ENCODE measurements at regions not wholly inside any gene's neighbourhood (a gene's known extent, or its start where the extent isn't known, plus 50 kb on each side); places are given as distances from the start of the nearest gene placed in this dataset.

- H3K4me3 ChIP-seq (ENCODE audit: low read length in 2 of 2): no peak overlapping the region
- no peak overlapping the region for H3K27ac ChIP-seq (ENCODE audit: low read depth in 2 of 2, low read length in 2 of 2)
- no peaks in the 10 kb centered on the region for H3K4me1 ChIP-seq (ENCODE audit: control insufficient read depth in 2 of 2, insufficient read depth in 2 of 2, low read length in 2 of 2)
- no peaks in the 10 kb centered on the region for H3K27me3 ChIP-seq (ENCODE audit: control insufficient read depth in 2 of 2, insufficient read depth in 2 of 2, low read length in 2 of 2)
- H3K9me3 ChIP-seq (ENCODE audit: control insufficient read depth in 2 of 2, low read length in 2 of 2): peaks cover 0 to 3% of the 10 kb centered on the region in 2 donors
- H3K36me3 ChIP-seq (ENCODE audit: control insufficient read depth in 2 of 2, insufficient read depth in 2 of 2, low read length in 2 of 2): no peaks in the 10 kb centered on the region
- H3K9ac ChIP-seq (ENCODE audit: low read depth in 1 of 2, low read length in 2 of 2): no peak overlapping the region
Measured at GRCh38 chr18:38980420-38980819, 1414.8 kb upstream of the CELF4 start.

GRCh38 chr18:38972571-38972970 lies 1407.0 kb upstream of the CELF4 start:
- Histone ChIP-seq H3K27ac (ENCODE audit: low read depth in 2 of 2, low read length in 2 of 2) (no peak overlapping the region), H3K9me3 (ENCODE audit: control insufficient read depth in 2 of 2, low read length in 2 of 2) (no peaks in the 10 kb centered on the region), H3K4me1 (ENCODE audit: control insufficient read depth in 2 of 2, insufficient read depth in 2 of 2, low read length in 2 of 2) (no peaks in the 10 kb centered on the region), H3K9ac (ENCODE audit: low read depth in 1 of 2, low read length in 2 of 2) (no peak overlapping the region), H3K36me3 (ENCODE audit: control insufficient read depth in 2 of 2, insufficient read depth in 2 of 2, low read length in 2 of 2) (no peaks in the 10 kb centered on the region), H3K4me3 (ENCODE audit: low read length in 2 of 2) (no peak overlapping the region), H3K27me3 (ENCODE audit: control insufficient read depth in 2 of 2, insufficient read depth in 2 of 2, low read length in 2 of 2) (no peaks in the 10 kb centered on the region)

DNA sequence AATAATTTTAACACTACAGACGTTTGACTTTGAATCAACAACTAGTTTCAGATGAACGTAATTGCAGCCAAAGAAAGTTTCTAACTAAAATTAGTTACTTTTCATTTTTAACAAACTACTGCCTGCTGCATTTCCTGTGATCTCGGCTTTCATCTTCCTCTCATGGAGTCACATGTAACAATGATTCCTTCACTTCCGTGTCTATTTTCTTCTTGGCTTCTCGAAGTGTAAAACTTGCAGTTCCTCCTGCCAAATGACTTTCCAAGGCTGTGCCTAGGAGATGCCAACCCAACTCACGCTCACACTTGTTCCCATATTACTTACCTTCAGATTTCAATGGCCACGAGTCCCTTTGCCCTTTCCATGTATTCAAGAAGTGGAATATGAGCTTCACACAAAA lies 1406.3 kb upstream of the CELF4 start:
- Histone ChIP-seq H3K4me1 (ENCODE audit: control insufficient read depth in 2 of 2, insufficient read depth in 2 of 2, low read length in 2 of 2) (no peaks in the 10 kb centered on the region), H3K27me3 (ENCODE audit: control insufficient read depth in 2 of 2, insufficient read depth in 2 of 2, low read length in 2 of 2) (no peaks in the 10 kb centered on the region), H3K9ac (ENCODE audit: low read depth in 1 of 2, low read length in 2 of 2) (no peak overlapping the region), H3K9me3 (ENCODE audit: control insufficient read depth in 2 of 2, low read length in 2 of 2) (no peaks in the 10 kb centered on the region), H3K4me3 (ENCODE audit: low read length in 2 of 2) (no peak overlapping the region), H3K27ac (ENCODE audit: low read depth in 2 of 2, low read length in 2 of 2) (no peak overlapping the region), H3K36me3 (ENCODE audit: control insufficient read depth in 2 of 2, insufficient read depth in 2 of 2, low read length in 2 of 2) (no peaks in the 10 kb centered on the region)

DNA sequence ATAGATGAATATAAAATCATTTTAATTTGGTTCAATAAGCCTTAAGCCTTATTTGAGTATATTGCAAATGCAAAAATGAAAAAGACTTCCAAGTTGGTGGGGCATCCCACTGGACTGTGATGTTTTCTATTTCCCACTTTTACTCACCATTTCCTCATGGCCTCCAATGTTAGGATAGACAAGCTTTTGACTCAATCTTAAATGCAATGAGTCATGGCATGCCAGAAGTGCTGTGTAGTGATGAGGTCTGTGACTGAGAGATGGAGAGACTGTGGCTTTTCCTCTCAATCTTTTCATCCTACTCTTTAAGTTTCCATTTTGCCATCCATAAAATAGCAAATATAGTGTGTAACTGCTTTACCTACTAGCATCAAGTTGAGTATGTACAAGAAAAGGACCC lies 1401.2 kb upstream of the CELF4 start:
- no peak overlapping the region for H3K27ac ChIP-seq (ENCODE audit: low read depth in 2 of 2, low read length in 2 of 2)
- no peaks in the 10 kb centered on the region for H3K27me3 ChIP-seq (ENCODE audit: control insufficient read depth in 2 of 2, insufficient read depth in 2 of 2, low read length in 2 of 2)
- H3K4me3 ChIP-seq (ENCODE audit: low read length in 2 of 2): no peak overlapping the region
- no peaks in the 10 kb centered on the region for H3K36me3 ChIP-seq (ENCODE audit: control insufficient read depth in 2 of 2, insufficient read depth in 2 of 2, low read length in 2 of 2)
- no peaks in the 10 kb centered on the region for H3K4me1 ChIP-seq (ENCODE audit: control insufficient read depth in 2 of 2, insufficient read depth in 2 of 2, low read length in 2 of 2)
- H3K9me3 ChIP-seq (ENCODE audit: control insufficient read depth in 2 of 2, low read length in 2 of 2): no peaks in the 10 kb centered on the region
- H3K9ac ChIP-seq (ENCODE audit: low read depth in 1 of 2, low read length in 2 of 2): no peak overlapping the region

- H3K9me3 ChIP-seq (ENCODE audit: control insufficient read depth in 2 of 2, low read length in 2 of 2): no peaks in the 10 kb centered on the region
- no peaks in the 10 kb centered on the region for H3K27me3 ChIP-seq (ENCODE audit: control insufficient read depth in 2 of 2, insufficient read depth in 2 of 2, low read length in 2 of 2)
- H3K27ac ChIP-seq (ENCODE audit: low read depth in 2 of 2, low read length in 2 of 2): no peak overlapping the region
- no peaks in the 10 kb centered on the region for H3K36me3 ChIP-seq (ENCODE audit: control insufficient read depth in 2 of 2, insufficient read depth in 2 of 2, low read length in 2 of 2)
- H3K4me3 ChIP-seq (ENCODE audit: low read length in 2 of 2): no peak overlapping the region
- H3K4me1 ChIP-seq (ENCODE audit: control insufficient read depth in 2 of 2, insufficient read depth in 2 of 2, low read length in 2 of 2): no peaks in the 10 kb centered on the region
- no peak overlapping the region for H3K9ac ChIP-seq (ENCODE audit: low read depth in 1 of 2, low read length in 2 of 2)
Measured at GRCh38 chr18:38963943-38964660, 1398.5 kb upstream of the CELF4 start.

DNA sequence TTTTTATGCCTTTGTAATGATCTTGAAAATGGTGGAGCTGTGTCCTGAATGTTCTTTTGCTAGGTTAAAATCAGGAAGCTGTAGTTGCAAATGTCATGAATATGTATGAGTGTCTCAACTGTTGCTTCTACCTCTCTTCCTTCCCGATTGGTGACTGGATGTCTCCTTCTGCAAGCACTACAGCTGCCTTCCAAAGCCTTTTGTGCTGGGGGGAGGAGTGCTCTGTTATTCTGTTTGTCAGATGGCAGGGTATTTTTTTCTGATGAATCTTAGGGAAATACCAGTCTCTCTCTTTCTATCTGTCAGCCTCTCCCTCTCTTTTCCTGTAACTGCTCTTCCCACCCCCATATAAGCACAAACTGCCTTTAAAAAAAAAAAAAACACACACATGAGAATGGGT lies 1396.3 kb upstream of the CELF4 start:
- Histone ChIP-seq H3K27me3 (ENCODE audit: control insufficient read depth in 2 of 2, insufficient read depth in 2 of 2, low read length in 2 of 2) (no peaks in the 10 kb centered on the region), H3K4me1 (ENCODE audit: control insufficient read depth in 2 of 2, insufficient read depth in 2 of 2, low read length in 2 of 2) (no peaks in the 10 kb centered on the region), H3K9ac (ENCODE audit: low read depth in 1 of 2, low read length in 2 of 2) (no peak overlapping the region), H3K4me3 (ENCODE audit: low read length in 2 of 2) (no peak overlapping the region), H3K27ac (ENCODE audit: low read depth in 2 of 2, low read length in 2 of 2) (no peak overlapping the region), H3K9me3 (ENCODE audit: control insufficient read depth in 2 of 2, low read length in 2 of 2) (no peaks in the 10 kb centered on the region), H3K36me3 (ENCODE audit: control insufficient read depth in 2 of 2, insufficient read depth in 2 of 2, low read length in 2 of 2) (no peaks in the 10 kb centered on the region)

DNA sequence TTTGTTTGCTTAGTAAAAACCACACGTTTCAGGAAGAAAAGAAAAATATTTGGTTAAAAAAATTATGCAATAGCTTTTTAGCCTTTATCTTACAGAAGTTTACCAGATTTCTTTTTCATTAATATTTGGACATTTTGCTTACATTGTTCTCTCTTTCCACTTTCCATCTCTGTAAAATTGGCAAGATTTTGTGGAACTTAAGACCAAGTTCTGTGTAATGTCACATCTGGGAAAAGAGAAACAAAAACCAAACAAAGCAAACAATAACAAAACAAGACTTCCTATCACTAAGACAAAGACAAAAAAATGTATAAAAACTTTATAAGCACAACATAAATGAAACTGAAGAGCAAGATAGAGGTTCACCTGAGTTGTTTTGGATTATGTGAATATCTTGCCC lies 1392.1 kb upstream of the CELF4 start:
- H3K9ac ChIP-seq (ENCODE audit: low read depth in 1 of 2, low read length in 2 of 2): no peak overlapping the region
- H3K4me1 ChIP-seq (ENCODE audit: control insufficient read depth in 2 of 2, insufficient read depth in 2 of 2, low read length in 2 of 2): no peaks in the 10 kb centered on the region
- H3K27me3 ChIP-seq (ENCODE audit: control insufficient read depth in 2 of 2, insufficient read depth in 2 of 2, low read length in 2 of 2): no peaks in the 10 kb centered on the region
- no peak overlapping the region for H3K27ac ChIP-seq (ENCODE audit: low read depth in 2 of 2, low read length in 2 of 2)
- no peaks in the 10 kb centered on the region for H3K9me3 ChIP-seq (ENCODE audit: control insufficient read depth in 2 of 2, low read length in 2 of 2)
- no peak overlapping the region for H3K4me3 ChIP-seq (ENCODE audit: low read length in 2 of 2)
- no peaks in the 10 kb centered on the region for H3K36me3 ChIP-seq (ENCODE audit: control insufficient read depth in 2 of 2, insufficient read depth in 2 of 2, low read length in 2 of 2)

DNA sequence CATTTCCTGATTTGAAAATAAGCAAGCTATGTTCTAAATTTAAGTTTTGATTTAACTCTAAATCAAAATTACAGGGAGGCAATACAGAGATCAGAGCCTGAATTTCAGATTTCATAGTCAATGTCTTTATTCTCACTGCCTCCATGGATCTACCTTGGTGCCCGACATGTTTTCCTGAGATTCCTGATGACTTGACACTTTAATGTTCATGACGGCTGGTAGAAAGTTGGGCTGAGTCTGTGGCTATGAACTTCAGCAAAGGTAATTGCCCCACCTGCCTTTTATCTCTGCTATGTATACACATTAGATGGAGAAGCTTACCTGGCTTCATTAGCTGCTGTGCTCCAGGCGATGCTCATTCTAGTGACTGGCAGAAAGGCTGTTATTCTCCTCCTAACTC lies 1390.5 kb upstream of the CELF4 start:
- Histone ChIP-seq H3K4me3 (ENCODE audit: low read length in 2 of 2) (no peak overlapping the region), H3K36me3 (ENCODE audit: control insufficient read depth in 2 of 2, insufficient read depth in 2 of 2, low read length in 2 of 2) (no peaks in the 10 kb centered on the region), H3K9me3 (ENCODE audit: control insufficient read depth in 2 of 2, low read length in 2 of 2) (no peaks in the 10 kb centered on the region), H3K27me3 (ENCODE audit: control insufficient read depth in 2 of 2, insufficient read depth in 2 of 2, low read length in 2 of 2) (no peaks in the 10 kb centered on the region), H3K27ac (ENCODE audit: low read depth in 2 of 2, low read length in 2 of 2) (no peak overlapping the region), H3K4me1 (ENCODE audit: control insufficient read depth in 2 of 2, insufficient read depth in 2 of 2, low read length in 2 of 2) (no peaks in the 10 kb centered on the region), H3K9ac (ENCODE audit: low read depth in 1 of 2, low read length in 2 of 2) (no peak overlapping the region)

GRCh38 chr18:38951633-38952032 lies 1386.0 kb upstream of the CELF4 start:
- Histone ChIP-seq H3K27me3 (ENCODE audit: control insufficient read depth in 2 of 2, insufficient read depth in 2 of 2, low read length in 2 of 2) (no peaks in the 10 kb centered on the region), H3K4me3 (ENCODE audit: low read length in 2 of 2) (no peak overlapping the region), H3K27ac (ENCODE audit: low read depth in 2 of 2, low read length in 2 of 2) (no peak overlapping the region), H3K4me1 (ENCODE audit: control insufficient read depth in 2 of 2, insufficient read depth in 2 of 2, low read length in 2 of 2) (no peaks in the 10 kb centered on the region), H3K9me3 (ENCODE audit: control insufficient read depth in 2 of 2, low read length in 2 of 2) (no peaks in the 10 kb centered on the region), H3K36me3 (ENCODE audit: control insufficient read depth in 2 of 2, insufficient read depth in 2 of 2, low read length in 2 of 2) (no peaks in the 10 kb centered on the region), H3K9ac (ENCODE audit: low read depth in 1 of 2, low read length in 2 of 2) (no peak overlapping the region)

DNA sequence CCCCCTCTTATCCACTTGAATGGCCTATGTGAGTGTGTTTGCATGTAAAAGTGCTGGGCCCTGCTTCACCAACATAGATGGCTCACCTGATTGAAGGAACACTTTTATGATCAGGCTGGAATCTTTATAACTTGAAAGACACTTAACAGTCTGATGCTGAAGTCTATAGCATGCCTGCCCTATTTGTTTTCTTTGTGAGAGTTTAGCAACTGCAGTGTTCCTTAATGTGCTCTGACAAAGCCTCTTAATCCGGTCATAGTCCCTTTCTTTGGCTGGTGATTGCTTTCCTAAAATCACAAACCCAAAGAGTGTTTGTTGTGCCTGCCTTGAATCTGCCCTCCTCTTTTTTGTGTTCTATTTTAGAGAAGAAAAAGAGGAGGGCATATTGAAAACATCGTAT lies 1382.8 kb upstream of the CELF4 start:
- no peaks in the 10 kb centered on the region for H3K9me3 ChIP-seq (ENCODE audit: control insufficient read depth in 2 of 2, low read length in 2 of 2)
- H3K4me3 ChIP-seq (ENCODE audit: low read length in 2 of 2): no peak overlapping the region
- no peak overlapping the region for H3K27ac ChIP-seq (ENCODE audit: low read depth in 2 of 2, low read length in 2 of 2)
- no peaks in the 10 kb centered on the region for H3K36me3 ChIP-seq (ENCODE audit: control insufficient read depth in 2 of 2, insufficient read depth in 2 of 2, low read length in 2 of 2)
- H3K27me3 ChIP-seq (ENCODE audit: control insufficient read depth in 2 of 2, insufficient read depth in 2 of 2, low read length in 2 of 2): no peaks in the 10 kb centered on the region
- H3K4me1 ChIP-seq (ENCODE audit: control insufficient read depth in 2 of 2, insufficient read depth in 2 of 2, low read length in 2 of 2): no peaks in the 10 kb centered on the region
- H3K9ac ChIP-seq (ENCODE audit: low read depth in 1 of 2, low read length in 2 of 2): no peak overlapping the region
